IPS DF 6.9 (cell line): ENCODE measurements at regions not wholly inside any gene's neighbourhood (a gene's known extent, or its start where the extent isn't known, plus 50 kb on each side); places are given as distances from the start of the nearest gene placed in this dataset.
A peak's percentile ranks its signal among the peaks of the same experiment; 100 is the strongest.

Source experiments
- DNase-seq: peaks from one replicate; pipeline ENCODE4 v3.0.0-alpha.2; 2013; ENCODE audit warnings: low read depth, low spot score
- H3K27ac ChIP-seq: one replicate; pipeline ENCODE4 v1.5.1; 2013; ENCODE audit warnings: low read length, control low read depth
- H3K27me3 ChIP-seq: 2 replicates; pipeline ENCODE4 v1.6.1; 2013; ENCODE audit warnings: mild to moderate bottlenecking, low read length; ENCODE audit not compliant: control insufficient read depth, insufficient read depth
- H3K36me3 ChIP-seq: 2 replicates; pipeline ENCODE4 v1.6.1; 2013; ENCODE audit warnings: low read length; ENCODE audit not compliant: control insufficient read depth, insufficient read depth
- H3K4me1 ChIP-seq: 2 replicates; pipeline ENCODE4 v1.6.1; 2013; ENCODE audit warnings: low read length; ENCODE audit not compliant: control insufficient read depth, insufficient read depth
- H3K4me3 ChIP-seq: 2 replicates; pipeline ENCODE4 v1.5.1; 2013; ENCODE audit warnings: mild to moderate bottlenecking, low read length
- H3K9me3 ChIP-seq: 2 replicates; pipeline ENCODE4 v1.6.1; 2013; ENCODE audit warnings: low read length, inconsistent platforms; ENCODE audit not compliant: control insufficient read depth, insufficient read depth
- WGBS: extraction: QIAGEN DNeasy Blood & Tissue Kit; methylation state at CpG from one replicate; pipeline ENCODE4 v1.1.7; 2013; ENCODE audit warnings: mixed read lengths, missing lambda C conversion rate; ENCODE audit not compliant: insufficient read length, insufficient coverage; 5-methylcytosine and 5-hydroxymethylcytosine counted together

- H3K9me3 ChIP-seq, result no peaks in the 10 kb centered on the region
- WGBS, result no CpG with 5 or more reads among the region's 4 CpGs
Observed at GRCh38 chr4:96228463-96228862, 388.6 kb downstream of the PDHA2 start.

GRCh38 chr4:96240041-96240440 is 400.1 kb downstream of the PDHA2 start:
- H3K9me3 ChIP-seq, result no peaks in the 10 kb centered on the region; the same call in 1 of the 2 replicates
- no peaks in the 10 kb centered on the region for H3K27me3 ChIP-seq
- no CpG with 5 or more reads among the region's 4 CpGs for WGBS
- no peaks in the 10 kb centered on the region; the same call in 1 of the 2 replicates for H3K36me3 ChIP-seq
- no peak overlapping the region for H3K4me3 ChIP-seq
- DNase-seq, result no peak
- no peak overlapping the region for H3K27ac ChIP-seq
- H3K4me1 ChIP-seq, result no peaks in the 10 kb centered on the region

More at GRCh38 chr4:96228463-96228862, 388.6 kb downstream of the PDHA2 start:
- H3K36me3 ChIP-seq, result no peaks in the 10 kb centered on the region
- H3K4me1 ChIP-seq, result no peaks in the 10 kb centered on the region
- H3K27ac ChIP-seq, result no peak overlapping the region
- no peak overlapping the region for H3K4me3 ChIP-seq
- DNase-seq, result no peak
- H3K27me3 ChIP-seq, result no peaks in the 10 kb centered on the region

GRCh38 chr4:96241819-96242218 is 401.9 kb downstream of the PDHA2 start:
- Histone ChIP-seq H3K9me3 (no peaks in the 10 kb centered on the region), H3K27ac (no peak overlapping the region), H3K36me3 (no peaks in the 10 kb centered on the region; the same call in 1 of the 2 replicates), H3K27me3 (no peaks in the 10 kb centered on the region), H3K4me1 (no peaks in the 10 kb centered on the region), H3K4me3 (no peak overlapping the region)
- DNase-seq, result no peak

- Histone ChIP-seq H3K36me3 (no peaks in the 10 kb centered on the region), H3K27ac (no peak overlapping the region), H3K4me3 (no peak overlapping the region), H3K27me3 (no peaks in the 10 kb centered on the region), H3K9me3 (no peaks in the 10 kb centered on the region), H3K4me1 (no peaks in the 10 kb centered on the region)
- DNase-seq, result no peak
Observed at GRCh38 chr4:96247096-96247495, 407.2 kb downstream of the PDHA2 start.

GRCh38 chr4:96248225-96248624 is 408.3 kb downstream of the PDHA2 start:
- DNase-seq, result no peak
- WGBS, result no CpG with 5 or more reads among the region's 3 CpGs
- Histone ChIP-seq H3K27me3 (no peaks in the 10 kb centered on the region), H3K4me3 (no peak overlapping the region), H3K4me1 (no peaks in the 10 kb centered on the region), H3K27ac (no peak overlapping the region), H3K9me3 (no peaks in the 10 kb centered on the region), H3K36me3 (no peaks in the 10 kb centered on the region)

GRCh38 chr4:96260064-96260682 is 420.3 kb downstream of the PDHA2 start:
- no CpG with 5 or more reads among the region's 2 CpGs for WGBS
- Histone ChIP-seq H3K27me3 (no peaks in the 10 kb centered on the region), H3K9me3 (no peaks in the 10 kb centered on the region), H3K36me3 (no peaks in the 10 kb centered on the region), H3K4me1 (peaks cover 1% of the 10 kb centered on the region; the same call in 1 of the 2 replicates), H3K27ac (no peak overlapping the region), H3K4me3 (no peak overlapping the region)
- DNase-seq, result peak; percentile 31

- H3K4me3 ChIP-seq, result no peak overlapping the region
- no peaks in the 10 kb centered on the region for H3K27me3 ChIP-seq
- no peaks in the 10 kb centered on the region for H3K36me3 ChIP-seq
- no CpG with 5 or more reads among the region's 5 CpGs for WGBS
- no peaks in the 10 kb centered on the region for H3K9me3 ChIP-seq
- peaks cover 1% of the 10 kb centered on the region; the same call in 1 of the 2 replicates for H3K4me1 ChIP-seq
- H3K27ac ChIP-seq, result no peak overlapping the region
- DNase-seq, result no peak
Observed at GRCh38 chr4:96262057-96262456, 422.2 kb downstream of the PDHA2 start.

- WGBS, result no CpG with 5 or more reads among the region's 1 CpG
- H3K4me1 ChIP-seq, result peaks cover 1% of the 10 kb centered on the region; the same call in 1 of the 2 replicates
- H3K27me3 ChIP-seq, result no peaks in the 10 kb centered on the region
- H3K27ac ChIP-seq, result no peak overlapping the region
- H3K36me3 ChIP-seq, result no peaks in the 10 kb centered on the region
- H3K9me3 ChIP-seq, result no peaks in the 10 kb centered on the region
- no peak overlapping the region for H3K4me3 ChIP-seq
- DNase-seq, result no peak
Observed at GRCh38 chr4:96263291-96263690, 423.4 kb downstream of the PDHA2 start.

GRCh38 chr4:96264941-96265463 is 425.1 kb downstream of the PDHA2 start:
- Histone ChIP-seq H3K27ac (no peak overlapping the region), H3K4me3 (no peak overlapping the region), H3K4me1 (peaks cover under 1% of the 10 kb centered on the region; the same call in 1 of the 2 replicates), H3K27me3 (no peaks in the 10 kb centered on the region), H3K36me3 (no peaks in the 10 kb centered on the region), H3K9me3 (no peaks in the 10 kb centered on the region)
- no CpG with 5 or more reads among the region's 2 CpGs for WGBS
- no peak for DNase-seq

- WGBS, result no CpG with 5 or more reads among the region's 5 CpGs
- H3K36me3 ChIP-seq, result no peaks in the 10 kb centered on the region
- H3K27ac ChIP-seq, result no peak overlapping the region
- no peaks in the 10 kb centered on the region for H3K4me1 ChIP-seq
- H3K27me3 ChIP-seq, result no peaks in the 10 kb centered on the region
- no peaks in the 10 kb centered on the region for H3K9me3 ChIP-seq
- DNase-seq, result no peak
- H3K4me3 ChIP-seq, result no peak overlapping the region
Observed at GRCh38 chr4:96293806-96294205, 453.9 kb downstream of the PDHA2 start.

GRCh38 chr4:96295143-96295741 is 455.3 kb downstream of the PDHA2 start:
- Histone ChIP-seq H3K4me3 (no peak overlapping the region), H3K4me1 (no peaks in the 10 kb centered on the region), H3K9me3 (no peaks in the 10 kb centered on the region), H3K27ac (no peak overlapping the region), H3K27me3 (no peaks in the 10 kb centered on the region), H3K36me3 (no peaks in the 10 kb centered on the region)
- no peak for DNase-seq
- no CpG with 5 or more reads among the region's 4 CpGs for WGBS
